Mesendoderm (in vitro differentiated cells): ENCODE measurements at regions not wholly inside any gene's neighbourhood (a gene's known extent, or its start where the extent isn't known, plus 50 kb on each side); places are given as distances from the start of the nearest gene placed in this dataset.

Source experiments
- DNase-seq: peaks from one replicate; pipeline ENCODE4 v3.0.0; 2013
- H2AK5ac ChIP-seq: 2 replicates; pipeline ENCODE4 v1.6.1; 2013; ENCODE audit warnings: low read length, inconsistent platforms
- H2BK120ac ChIP-seq: 2 replicates; pipeline ENCODE4 v1.6.1; 2013; ENCODE audit warnings: low read depth, mild to moderate bottlenecking, low read length, moderate library complexity, mixed read lengths
- H2BK15ac ChIP-seq: replicated peaks from 2 replicates; pipeline ENCODE4 v1.6.1; 2013; ENCODE audit warnings: low read depth, mild to moderate bottlenecking, moderate library complexity
- H2BK5ac ChIP-seq: 2 replicates; pipeline ENCODE4 v1.6.1; 2013; ENCODE audit warnings: low read length, inconsistent platforms
- H3K18ac ChIP-seq: 2 replicates; pipeline ENCODE4 v1.6.1; 2013; ENCODE audit warnings: mild to moderate bottlenecking, low read length, mixed read lengths
- H3K23ac ChIP-seq: one replicate; pipeline ENCODE4 v1.6.1; 2013; ENCODE audit warnings: low read length
- H3K27ac ChIP-seq: 2 replicates; pipeline ENCODE4 v1.5.1; 2013; ENCODE audit warnings: low read depth, mild to moderate bottlenecking, inconsistent platforms, low read length, moderate library complexity
- H3K27me3 ChIP-seq: 2 replicates; pipeline ENCODE4 v1.6.1; 2013; ENCODE audit warnings: low read length, control low read depth, mild to moderate bottlenecking, inconsistent platforms; ENCODE audit not compliant: insufficient read depth, poor library complexity
- H3K36me3 ChIP-seq: 2 replicates; pipeline ENCODE4 v1.6.1; 2013; ENCODE audit warnings: low read length, inconsistent platforms; ENCODE audit not compliant: control insufficient read depth, insufficient read depth
- H3K4ac ChIP-seq: one replicate; pipeline ENCODE4 v1.6.1; 2013; ENCODE audit warnings: low read depth, mild to moderate bottlenecking, low read length, moderate library complexity
- H3K4me1 ChIP-seq: 2 replicates; pipeline ENCODE4 v1.6.1; 2013; ENCODE audit warnings: low read depth, low read length, inconsistent platforms; ENCODE audit not compliant: control insufficient read depth
- H3K4me2 ChIP-seq: 2 replicates; pipeline ENCODE4 v1.6.1; 2013; ENCODE audit warnings: low read length
- H3K4me3 ChIP-seq: 2 replicates; pipeline ENCODE4 v1.5.1; 2013; ENCODE audit warnings: mild to moderate bottlenecking, low read length
- H3K56ac ChIP-seq: one replicate; pipeline ENCODE4 v1.6.1; 2013; ENCODE audit warnings: low read length
- H3K79me1 ChIP-seq: 2 replicates; pipeline ENCODE4 v1.6.1; 2013; ENCODE audit warnings: low read length, inconsistent platforms
- H3K79me2 ChIP-seq: 2 replicates; pipeline ENCODE4 v1.6.1; 2013; ENCODE audit warnings: mild to moderate bottlenecking, low read length; ENCODE audit not compliant: control insufficient read depth, insufficient read depth
- H3K9ac ChIP-seq: 2 replicates; pipeline ENCODE4 v1.6.1; 2013; ENCODE audit warnings: low read length, inconsistent platforms
- H4K5ac ChIP-seq: one replicate; pipeline ENCODE4 v1.6.1; 2013; ENCODE audit warnings: low read length
- H4K8ac ChIP-seq: one replicate; pipeline ENCODE4 v1.6.1; 2013; ENCODE audit warnings: low read depth, mild to moderate bottlenecking, control low read depth, low read length, moderate library complexity
- WGBS: extraction: QIAGEN DNeasy Blood & Tissue Kit; methylation state at CpG from one replicate; pipeline ENCODE4 v1.1.7; 2013; ENCODE audit warnings: low lambda C conversion rate, missing lambda C conversion rate; ENCODE audit not compliant: insufficient coverage; ENCODE audit errors: extremely low coverage; 5-methylcytosine and 5-hydroxymethylcytosine counted together

GRCh38 chr18:77393519-77393918, 143.9 kb downstream of the GALR1 start:
- no peaks in the 10 kb centered on the region for H3K27me3 ChIP-seq
- no peak overlapping the region for H3K23ac ChIP-seq

GRCh38 chr18:77395953-77396352, 146.3 kb downstream of the GALR1 start:
- no peaks in the 10 kb centered on the region for H3K27me3 ChIP-seq
- DNase-seq = no peak
- no peak overlapping the region for H2BK15ac ChIP-seq
- H3K79me1 ChIP-seq = no peaks in the 10 kb centered on the region
- H3K4me3 ChIP-seq = no peak overlapping the region
- no peak overlapping the region for H3K56ac ChIP-seq
- no peaks in the 10 kb centered on the region for H3K79me2 ChIP-seq
- H4K8ac ChIP-seq = no peak overlapping the region
- no peak overlapping the region for H2AK5ac ChIP-seq
- H3K36me3 ChIP-seq = no peaks in the 10 kb centered on the region
- no peak overlapping the region for H3K4ac ChIP-seq
- no peak overlapping the region for H2BK5ac ChIP-seq
- no peak overlapping the region for H3K4me2 ChIP-seq
- no peak overlapping the region for H3K18ac ChIP-seq
- H3K9ac ChIP-seq = no peak overlapping the region
- no CpG with 5 or more reads among the region's 2 CpGs for WGBS
- H3K27ac ChIP-seq = no peak overlapping the region
- H2BK120ac ChIP-seq = no peak overlapping the region
- H3K23ac ChIP-seq = no peak overlapping the region
- H4K5ac ChIP-seq = no peak overlapping the region
- H3K4me1 ChIP-seq = no peaks in the 10 kb centered on the region

More at GRCh38 chr18:77393519-77393918, 143.9 kb downstream of the GALR1 start:
- DNase-seq = no peak
- H4K5ac ChIP-seq = no peak overlapping the region
- H3K27ac ChIP-seq = no peak overlapping the region
- H3K4me2 ChIP-seq = no peak overlapping the region
- H4K8ac ChIP-seq = no peak overlapping the region
- WGBS = no CpG with 5 or more reads among the region's 5 CpGs
- H3K4me3 ChIP-seq = no peak overlapping the region
- no peaks in the 10 kb centered on the region for H3K79me1 ChIP-seq
- H2BK15ac ChIP-seq = no peak overlapping the region
- H2BK5ac ChIP-seq = no peak overlapping the region
- H2BK120ac ChIP-seq = no peak overlapping the region
- no peaks in the 10 kb centered on the region for H3K4me1 ChIP-seq
- no peaks in the 10 kb centered on the region for H3K79me2 ChIP-seq
- no peak overlapping the region for H3K4ac ChIP-seq
- no peak overlapping the region for H3K56ac ChIP-seq
- no peaks in the 10 kb centered on the region for H3K36me3 ChIP-seq
- no peak overlapping the region for H3K18ac ChIP-seq
- no peak overlapping the region for H3K9ac ChIP-seq
- no peak overlapping the region for H2AK5ac ChIP-seq

GRCh38 chr18:77397056-77397455, 147.4 kb downstream of the GALR1 start:
- H2AK5ac ChIP-seq = no peak overlapping the region
- H3K4me1 ChIP-seq = no peaks in the 10 kb centered on the region
- H3K4ac ChIP-seq = peak overlapping the region; percentile 48
- no peak overlapping the region for H3K4me3 ChIP-seq
- H3K4me2 ChIP-seq = no peak overlapping the region
- H3K27me3 ChIP-seq = no peaks in the 10 kb centered on the region
- H2BK120ac ChIP-seq = no peak overlapping the region
- no peak for DNase-seq
- H4K8ac ChIP-seq = no peak overlapping the region
- no peak overlapping the region for H3K23ac ChIP-seq
- no peak overlapping the region for H3K9ac ChIP-seq
- no peak overlapping the region for H4K5ac ChIP-seq
- WGBS = no CpG with 5 or more reads among the region's 6 CpGs
- H3K79me2 ChIP-seq = no peaks in the 10 kb centered on the region
- H3K79me1 ChIP-seq = no peaks in the 10 kb centered on the region
- no peak overlapping the region for H3K27ac ChIP-seq
- no peak overlapping the region for H3K18ac ChIP-seq
- no peaks in the 10 kb centered on the region for H3K36me3 ChIP-seq
- H3K56ac ChIP-seq = no peak overlapping the region
- H2BK5ac ChIP-seq = no peak overlapping the region
- H2BK15ac ChIP-seq = no peak overlapping the region

GRCh38 chr18:77397617-77398016, 148.0 kb downstream of the GALR1 start:
- no peak overlapping the region for H2BK5ac ChIP-seq
- no peak for DNase-seq
- no peaks in the 10 kb centered on the region for H3K36me3 ChIP-seq
- no peak overlapping the region for H4K8ac ChIP-seq
- H4K5ac ChIP-seq = no peak overlapping the region
- H3K4me2 ChIP-seq = no peak overlapping the region
- no peak overlapping the region for H3K18ac ChIP-seq
- no peaks in the 10 kb centered on the region for H3K79me1 ChIP-seq
- no peaks in the 10 kb centered on the region for H3K4me1 ChIP-seq
- H3K9ac ChIP-seq = no peak overlapping the region
- no CpG with 5 or more reads among the region's 4 CpGs for WGBS
- H3K23ac ChIP-seq = no peak overlapping the region
- no peak overlapping the region for H3K56ac ChIP-seq
- no peaks in the 10 kb centered on the region for H3K79me2 ChIP-seq
- H3K4me3 ChIP-seq = no peak overlapping the region
- H2BK15ac ChIP-seq = no peak overlapping the region
- no peak overlapping the region for H3K4ac ChIP-seq
- no peak overlapping the region for H2BK120ac ChIP-seq
- no peak overlapping the region for H3K27ac ChIP-seq
- H2AK5ac ChIP-seq = no peak overlapping the region
- no peaks in the 10 kb centered on the region for H3K27me3 ChIP-seq

- H3K4me2 ChIP-seq = no peak overlapping the region
- H3K79me1 ChIP-seq = no peaks in the 10 kb centered on the region
- no peak overlapping the region for H4K5ac ChIP-seq
- no peak overlapping the region for H3K18ac ChIP-seq
- H2BK120ac ChIP-seq = no peak overlapping the region
- no peak overlapping the region for H3K9ac ChIP-seq
- no peak overlapping the region for H3K56ac ChIP-seq
- H2BK5ac ChIP-seq = no peak overlapping the region
- no peak overlapping the region for H2BK15ac ChIP-seq
- no peak overlapping the region for H2AK5ac ChIP-seq
- H3K27ac ChIP-seq = no peak overlapping the region
- no peak overlapping the region for H3K23ac ChIP-seq
- DNase-seq = no peak
- no peaks in the 10 kb centered on the region for H3K4me1 ChIP-seq
- H3K4me3 ChIP-seq = no peak overlapping the region
- no peaks in the 10 kb centered on the region for H3K79me2 ChIP-seq
- no peaks in the 10 kb centered on the region for H3K36me3 ChIP-seq
- H4K8ac ChIP-seq = no peak overlapping the region
- no CpG with 5 or more reads among the region's 5 CpGs for WGBS
- H3K27me3 ChIP-seq = no peaks in the 10 kb centered on the region
- no peak overlapping the region for H3K4ac ChIP-seq
Observed at GRCh38 chr18:77400561-77400960, 150.9 kb downstream of the GALR1 start.

GRCh38 chr18:77401173-77401572, 151.5 kb downstream of the GALR1 start:
- no peak overlapping the region for H4K8ac ChIP-seq
- no CpG with 5 or more reads among the region's 9 CpGs for WGBS
- no peak overlapping the region for H2BK15ac ChIP-seq
- no peak overlapping the region for H3K9ac ChIP-seq
- no peak overlapping the region for H3K18ac ChIP-seq
- H3K27me3 ChIP-seq = no peaks in the 10 kb centered on the region
- H3K4me2 ChIP-seq = no peak overlapping the region
- H4K5ac ChIP-seq = no peak overlapping the region
- H3K36me3 ChIP-seq = no peaks in the 10 kb centered on the region
- no peak overlapping the region for H3K56ac ChIP-seq
- H2AK5ac ChIP-seq = no peak overlapping the region
- H3K23ac ChIP-seq = no peak overlapping the region
- no peaks in the 10 kb centered on the region for H3K79me2 ChIP-seq
- no peak overlapping the region for H3K27ac ChIP-seq
- no peak overlapping the region for H3K4me3 ChIP-seq
- no peak overlapping the region for H3K4ac ChIP-seq
- H2BK120ac ChIP-seq = no peak overlapping the region
- DNase-seq = no peak
- H3K4me1 ChIP-seq = no peaks in the 10 kb centered on the region
- no peaks in the 10 kb centered on the region for H3K79me1 ChIP-seq
- H2BK5ac ChIP-seq = no peak overlapping the region
